ENCODE measurements at regions not wholly inside any gene's neighbourhood (a gene's known extent, or its start where the extent isn't known, plus 50 kb on each side); places are given as distances from the start of the nearest gene placed in this dataset.

- TF ChIP-seq CTCF (IDR thresholded peaks at IDR 0.05) (no peak), POLR2A (IDR thresholded peaks at IDR 0.05) (no peak)
Observed at GRCh38 chr13:76656500-76656899, 229.7 kb downstream of the KCTD12 start.

Measured in Peyer's patch (tissue), 4 donors.